ENCODE measurements at regions not wholly inside any gene's neighbourhood (a gene's known extent, or its start where the extent isn't known, plus 50 kb on each side); places are given as distances from the start of the nearest gene placed in this dataset.

GRCh38 chr13:27329210-27329609 lies 58.6 kb downstream of the RASL11A start:
- TF ChIP-seq, protein P1, sequence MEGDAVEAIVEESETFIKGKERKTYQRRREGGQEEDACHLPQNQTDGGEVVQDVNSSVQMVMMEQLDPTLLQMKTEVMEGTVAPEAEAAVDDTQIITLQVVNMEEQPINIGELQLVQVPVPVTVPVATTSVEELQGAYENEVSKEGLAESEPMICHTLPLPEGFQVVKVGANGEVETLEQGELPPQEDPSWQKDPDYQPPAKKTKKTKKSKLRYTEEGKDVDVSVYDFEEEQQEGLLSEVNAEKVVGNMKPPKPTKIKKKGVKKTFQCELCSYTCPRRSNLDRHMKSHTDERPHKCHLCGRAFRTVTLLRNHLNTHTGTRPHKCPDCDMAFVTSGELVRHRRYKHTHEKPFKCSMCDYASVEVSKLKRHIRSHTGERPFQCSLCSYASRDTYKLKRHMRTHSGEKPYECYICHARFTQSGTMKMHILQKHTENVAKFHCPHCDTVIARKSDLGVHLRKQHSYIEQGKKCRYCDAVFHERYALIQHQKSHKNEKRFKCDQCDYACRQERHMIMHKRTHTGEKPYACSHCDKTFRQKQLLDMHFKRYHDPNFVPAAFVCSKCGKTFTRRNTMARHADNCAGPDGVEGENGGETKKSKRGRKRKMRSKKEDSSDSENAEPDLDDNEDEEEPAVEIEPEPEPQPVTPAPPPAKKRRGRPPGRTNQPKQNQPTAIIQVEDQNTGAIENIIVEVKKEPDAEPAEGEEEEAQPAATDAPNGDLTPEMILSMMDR (IDR thresholded peaks at IDR 0.05; ENCODE audit: borderline replicate concordance, extremely low read depth, low read length, poor library complexity, severe bottlenecking): no peak
- no peak for TF ChIP-seq EZH2 (IDR thresholded peaks at IDR 0.05; ENCODE audit: borderline replicate concordance, low read depth, low read length, severe bottlenecking)
